K562 (cell line): ENCODE measurements at regions not wholly inside any gene's neighbourhood (a gene's known extent, or its start where the extent isn't known, plus 50 kb on each side); places are given as distances from the start of the nearest gene placed in this dataset.

Experiments used
- ATF6 ChIP-seq: sonication (generic); formaldehyde crosslinking; IDR thresholded peaks from 2 replicates; pipeline ENCODE4 v1.4.0; 2020; ENCODE audit warnings: mild to moderate bottlenecking, missing genetic modification reagents
- BACH1 ChIP-seq: fragments of 200-800 bp; sonication (Bioruptor generic); IDR thresholded peaks from 2 replicates; pipeline ENCODE4 v1.6.1; 2016; ENCODE audit warnings: missing genetic modification characterization, missing compliant biosample characterization
- CHD4 ChIP-seq: fragments of 200-600 bp; sonication (generic); IDR thresholded peaks from 3 replicates; pipeline ENCODE4 v1.6.1; 2012; ENCODE audit warnings: low read depth, mild to moderate bottlenecking, mixed read lengths, low read length, inconsistent platforms; ENCODE audit not compliant: insufficient read depth, insufficient replicate concordance, poor library complexity, severe bottlenecking
- EP300 ChIP-seq: IDR thresholded peaks from 2 replicates; pipeline ENCODE4 v1.6.1; 2012; ENCODE audit warnings: low read length, improper control_type of control experiment
- ETS2 ChIP-seq: IDR thresholded peaks from 2 replicates; pipeline ENCODE4 v1.6.1; 2016; ENCODE audit warnings: borderline replicate concordance, missing genetic modification characterization, mild to moderate bottlenecking, moderate library complexity, missing compliant biosample characterization; ENCODE audit not compliant: poor library complexity, severe bottlenecking
- HNRNPLL ChIP-seq: fragments of 200-400 bp; formaldehyde crosslinking; IDR thresholded peaks from 2 replicates; pipeline ENCODE4 v1.6.1; 2017; ENCODE audit warnings: low read length, low read depth, mild to moderate bottlenecking; ENCODE audit not compliant: poor library complexity, severe bottlenecking
- HNRNPUL1 ChIP-seq: fragments of 200-400 bp; formaldehyde crosslinking; IDR thresholded peaks from 2 replicates; pipeline ENCODE4 v1.6.1; 2017; ENCODE audit warnings: low read length
- IRF2 ChIP-seq: sonication (generic); formaldehyde crosslinking; IDR thresholded peaks from 2 replicates; pipeline ENCODE4 v1.8.1; 2022; ENCODE audit warnings: mild to moderate bottlenecking, missing genetic modification reagents
- MAFF ChIP-seq: IDR thresholded peaks from 2 replicates; pipeline ENCODE4 v1.6.1; 2012; ENCODE audit warnings: low read length, improper control_type of control experiment
- NFRKB ChIP-seq: fragments of 450-650 bp; IDR thresholded peaks from 2 replicates; pipeline ENCODE4 v1.6.1; 2016; ENCODE audit warnings: low read depth
- POLR2AphosphoS2 ChIP-seq: IDR thresholded peaks from 2 replicates; pipeline ENCODE4 v1.6.1; 2012; ENCODE audit warnings: low read length, improper control_type of control experiment
- RAD51 ChIP-seq: fragments of 450-650 bp; IDR thresholded peaks from 2 replicates; pipeline ENCODE4 v1.7.1; 2016; ENCODE audit warnings: low read depth, mild to moderate bottlenecking, borderline replicate concordance
- RB1 ChIP-seq: fragments of 450-650 bp; IDR thresholded peaks from 2 replicates; pipeline ENCODE4 v1.6.1; 2017; ENCODE audit warnings: low read depth, mild to moderate bottlenecking
- TSC22D4 ChIP-seq: fragments of 450-650 bp; IDR thresholded peaks from 2 replicates; pipeline ENCODE4 v1.6.1; 2016; ENCODE audit warnings: missing genetic modification characterization, missing biosample characterization, control low read depth
- YBX1 ChIP-seq: fragments of 450-650 bp; IDR thresholded peaks from 2 replicates; pipeline ENCODE4 v1.7.1; 2016; ENCODE audit warnings: mild to moderate bottlenecking
- ZBTB2 ChIP-seq: fragments of 450-650 bp; IDR thresholded peaks from 2 replicates; pipeline ENCODE4 v1.6.1; 2016; ENCODE audit warnings: antibody characterized with exemption
- ZBTB5 ChIP-seq: fragments of 450-650 bp; IDR thresholded peaks from 2 replicates; pipeline ENCODE4 v1.6.1; 2017; ENCODE audit warnings: antibody characterized with exemption
- ZFP30 ChIP-seq: fragments of 250-450 bp; sonication (Bioruptor Pico); IDR thresholded peaks from 2 replicates; pipeline ENCODE4 v1.8.0; 2022; ENCODE audit warnings: moderate library complexity, mild to moderate bottlenecking, inconsistent platforms, borderline replicate concordance
- ZNF408 ChIP-seq: fragments of 250-450 bp; sonication (Bioruptor Pico); IDR thresholded peaks from 2 replicates; pipeline ENCODE4 v1.4.0; 2020; ENCODE audit warnings: low read depth, mild to moderate bottlenecking, moderate library complexity
- ZNF444 ChIP-seq: fragments of 250-450 bp; sonication (Bioruptor Pico); IDR thresholded peaks from 2 replicates; pipeline ENCODE4 v1.4.0; 2020; ENCODE audit warnings: mild to moderate bottlenecking, moderate library complexity
- TF ChIP-seq, protein P1 (sequence below): sonication (generic); formaldehyde crosslinking; IDR thresholded peaks from 2 replicates; pipeline ENCODE4 v1.8.1; 2023; ENCODE audit warnings: mild to moderate bottlenecking, missing genetic modification reagents

DNA sequence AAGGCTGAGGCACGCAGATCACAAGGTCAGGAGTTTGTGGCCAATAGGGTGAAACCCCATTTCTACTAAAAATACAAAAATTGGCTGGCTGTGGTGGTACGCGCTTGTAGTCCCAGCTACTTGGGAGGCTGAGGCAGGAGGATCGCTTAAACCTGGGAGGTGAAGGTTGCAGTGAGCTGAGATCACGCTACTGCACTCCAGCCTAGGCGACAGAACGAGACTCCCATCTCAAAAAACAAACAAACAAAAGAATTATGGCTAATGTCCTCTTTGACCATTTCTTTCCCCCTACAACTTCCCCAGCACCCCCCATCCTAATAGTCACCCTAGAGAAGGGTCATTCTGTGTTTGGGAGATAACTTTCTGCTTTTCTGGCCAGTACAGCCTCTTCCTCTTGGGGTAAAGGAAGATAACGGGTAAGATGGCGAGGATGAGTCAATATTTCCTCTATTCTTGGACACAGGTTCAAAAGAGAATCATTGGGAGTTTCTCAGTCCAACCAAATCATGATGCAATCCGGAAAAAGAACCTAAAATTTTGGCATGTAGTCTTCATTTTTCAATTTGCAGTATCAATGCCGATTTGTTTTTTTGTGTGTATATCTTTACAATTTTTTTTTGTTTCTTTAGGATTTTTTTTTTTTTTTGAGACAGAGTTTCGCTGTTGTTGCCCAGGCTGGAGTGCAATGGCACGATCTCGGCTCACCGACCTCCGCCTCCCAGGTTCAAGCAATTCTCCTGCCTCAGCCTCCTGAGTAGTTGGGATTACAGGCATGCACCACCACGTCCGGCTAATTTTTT is 107.6 kb upstream of the MED13 start (continued):
- TF ChIP-seq ATF6 (peak; percentile 16; the same call in 1 of the 2 replicates), ZFP30 (CRISPR knock-in tag) (no peak), ZBTB2 (peak; percentile 73; the same call in 1 of the 2 replicates), TSC22D4 (tag) (no peak), ZBTB5 (no peak), EP300 (peak; percentile 96), HNRNPLL (no peak), ETS2 (tag) (no peak), ZNF408 (CRISPR knock-in tag) (no peak), CHD4 (peak; percentile 14), NFRKB (peak; percentile 93), ZNF444 (no peak), RB1 (no peak), IRF2 (CRISPR knock-in tag) (no peak), BACH1 (tag) (peak; percentile 33; the same call in 1 of the 2 replicates), MAFF (no peak; the same call in 1 of the 2 replicates), POLR2AphosphoS2 (no peak), RAD51 (0 out of 2 replicates have a peak, but pooled peaks have one; percentile 7), YBX1 (no peak), HNRNPUL1 (no peak)
- TF ChIP-seq, protein P1, sequence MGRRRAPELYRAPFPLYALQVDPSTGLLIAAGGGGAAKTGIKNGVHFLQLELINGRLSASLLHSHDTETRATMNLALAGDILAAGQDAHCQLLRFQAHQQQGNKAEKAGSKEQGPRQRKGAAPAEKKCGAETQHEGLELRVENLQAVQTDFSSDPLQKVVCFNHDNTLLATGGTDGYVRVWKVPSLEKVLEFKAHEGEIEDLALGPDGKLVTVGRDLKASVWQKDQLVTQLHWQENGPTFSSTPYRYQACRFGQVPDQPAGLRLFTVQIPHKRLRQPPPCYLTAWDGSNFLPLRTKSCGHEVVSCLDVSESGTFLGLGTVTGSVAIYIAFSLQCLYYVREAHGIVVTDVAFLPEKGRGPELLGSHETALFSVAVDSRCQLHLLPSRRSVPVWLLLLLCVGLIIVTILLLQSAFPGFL (CRISPR knock-in tag): no peak
